HG03039 (cell line): ENCODE measurements at regions not wholly inside any gene's neighbourhood (a gene's known extent, or its start where the extent isn't known, plus 50 kb on each side); places are given as distances from the start of the nearest gene placed in this dataset.

Source experiments
- ATAC-seq: cut with Tn5 transposase; IDR thresholded peaks from one replicate; pipeline ENCODE4 v1.9.1; 2021; ENCODE audit warnings: mild to moderate bottlenecking, moderate library complexity; ENCODE audit not compliant: unreplicated experiment

DNA sequence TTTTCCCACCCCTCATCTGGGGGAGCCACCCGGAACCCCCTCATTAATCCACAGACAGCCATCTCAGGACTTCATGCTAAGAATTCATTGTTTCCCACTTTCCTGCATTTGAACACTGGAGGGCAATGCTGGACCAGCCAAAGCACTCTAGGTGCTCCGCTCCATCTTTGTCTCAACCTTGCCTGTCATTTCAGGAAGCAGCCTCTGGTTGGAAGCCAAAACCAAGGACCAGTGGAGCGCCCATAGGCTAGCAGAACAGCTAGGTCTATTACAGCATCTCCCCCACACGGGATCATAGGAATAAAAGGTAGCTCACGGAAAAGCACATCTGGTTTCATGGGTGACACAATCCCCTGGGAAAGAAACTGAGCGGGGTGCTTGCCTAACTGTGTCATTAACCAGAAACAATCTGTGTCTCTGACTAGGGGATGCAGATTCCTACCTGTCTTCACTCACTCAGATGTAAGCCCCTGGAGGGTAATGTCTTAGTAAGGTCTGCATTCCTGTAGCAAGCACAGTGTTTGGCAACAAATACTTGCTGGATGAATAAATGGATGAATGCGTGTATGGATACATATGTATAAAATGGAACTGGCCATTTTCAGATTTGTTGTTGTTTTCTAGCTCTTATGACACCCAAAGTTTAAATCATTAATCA is 197.0 kb downstream of the DAD1 start:
- ATAC-seq: no peak

DNA sequence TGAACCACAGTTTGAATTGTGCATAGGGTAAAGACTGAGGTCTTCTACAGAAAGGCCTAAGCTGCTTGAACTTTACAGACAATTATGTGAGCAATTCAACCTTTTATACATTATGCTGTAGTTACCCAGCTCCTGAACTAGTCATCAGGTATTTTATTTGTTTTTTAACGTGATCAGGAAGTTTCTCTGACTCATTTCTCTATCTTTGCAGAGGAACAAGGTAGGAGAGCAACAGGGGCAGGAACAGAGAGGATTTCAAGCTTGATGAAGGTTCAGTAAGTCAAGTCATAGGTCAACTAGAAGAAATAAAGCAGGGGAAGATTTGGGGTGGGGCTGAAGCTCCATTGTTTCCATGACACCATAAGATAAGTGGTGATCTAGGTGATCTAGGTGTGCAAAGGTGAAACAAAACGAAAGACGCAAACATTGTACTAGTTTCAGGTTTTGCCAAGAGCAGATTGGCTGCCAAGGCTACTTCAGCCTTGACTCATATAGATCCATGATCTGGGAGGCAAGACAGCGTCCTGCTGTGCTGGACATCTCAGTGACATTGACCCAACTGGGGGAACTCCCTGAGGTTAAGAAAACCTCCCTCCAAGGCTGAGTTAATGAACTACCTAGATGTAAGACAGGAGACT is 198.1 kb downstream of the DAD1 start:
- no peak for ATAC-seq

- ATAC-seq: no peak
Measured at GRCh38 chr14:22390195-22390594, 198.8 kb downstream of the DAD1 start.

DNA sequence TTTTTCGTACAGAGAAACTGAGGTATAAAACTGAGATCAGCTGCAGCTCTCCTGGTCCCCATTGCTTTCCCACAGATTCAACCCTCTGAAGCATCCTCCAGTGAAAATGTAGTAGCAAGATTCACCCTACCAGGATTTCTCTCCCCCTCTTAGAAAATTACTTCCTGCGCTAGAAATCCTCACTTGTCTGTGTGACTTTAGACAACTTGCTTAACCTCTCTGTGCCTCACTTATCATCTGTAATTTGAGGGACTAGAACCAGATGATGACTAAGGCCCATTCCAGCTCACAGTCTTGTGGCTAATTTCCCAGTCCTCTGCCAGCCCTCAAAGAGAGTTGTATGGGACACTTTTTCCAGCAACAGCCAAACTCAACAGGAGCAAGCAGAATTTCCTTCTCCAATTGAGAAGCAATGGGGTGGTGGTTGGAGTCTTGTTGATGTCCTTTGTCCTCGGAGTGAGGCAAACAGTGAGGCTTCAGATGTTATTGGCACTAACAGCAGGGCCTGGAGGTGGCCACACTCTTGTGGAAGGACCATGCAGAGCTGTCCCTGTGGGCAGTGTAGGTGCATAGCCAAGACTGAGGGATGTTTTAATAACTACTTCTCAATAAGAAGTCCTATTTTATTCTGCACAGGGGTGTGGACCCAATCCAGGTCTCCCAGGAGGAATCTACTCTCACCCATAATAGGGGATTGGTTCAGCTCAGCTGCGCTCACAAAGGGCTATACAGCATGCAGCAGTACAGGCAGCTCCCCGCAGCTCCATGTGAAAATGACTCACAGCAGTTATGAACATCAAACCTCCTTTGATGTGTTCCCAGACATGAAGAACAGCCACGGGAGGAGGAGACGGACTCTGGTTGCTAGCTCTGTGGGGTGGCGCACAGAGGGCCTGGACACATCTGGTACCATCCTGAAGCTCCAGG is 200.1 kb downstream of the DAD1 start:
- no peak for ATAC-seq

GRCh38 chr14:22387776-22388241 is 201.2 kb downstream of the DAD1 start:
- no peak for ATAC-seq

DNA sequence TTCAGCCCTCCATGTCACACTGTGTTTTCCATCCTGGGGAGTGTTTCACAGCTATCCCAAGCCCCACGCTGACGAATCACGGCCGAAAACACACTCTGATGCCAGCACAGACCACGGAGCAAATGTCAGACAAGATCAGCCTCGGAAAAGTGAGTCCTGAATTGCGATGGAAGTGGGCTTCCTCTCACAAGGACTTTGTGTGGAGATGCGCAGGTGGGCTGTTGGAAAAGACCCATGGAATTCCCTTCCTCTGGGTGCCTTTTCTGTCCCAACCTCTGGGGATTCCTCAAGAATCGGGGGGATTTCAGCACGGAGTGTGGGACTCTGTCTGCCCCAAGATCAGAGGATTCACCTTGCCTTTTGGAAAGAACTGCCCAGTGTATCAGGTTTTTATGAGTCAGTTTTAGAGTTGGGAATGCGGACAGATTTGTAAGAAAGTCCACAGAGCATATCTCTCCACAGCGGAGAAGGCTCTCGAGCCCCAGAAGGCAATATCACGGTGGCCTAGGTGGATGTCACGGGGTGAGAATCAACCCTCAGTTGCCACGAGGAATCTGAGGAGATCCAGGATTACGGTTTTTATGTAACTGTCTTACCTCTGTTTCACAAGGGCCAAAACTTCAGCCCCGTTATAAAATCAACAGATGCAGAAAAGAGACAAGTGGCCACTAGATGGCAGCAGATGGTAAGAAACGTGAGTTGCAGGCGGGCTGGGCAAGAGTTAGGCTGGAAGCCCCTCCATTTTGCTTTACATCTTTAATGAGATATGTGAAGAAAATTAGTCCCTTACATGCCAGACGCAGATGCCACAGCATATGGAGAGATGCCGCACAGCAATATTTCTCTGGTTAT is 201.9 kb downstream of the DAD1 start:
- ATAC-seq: no peak

- ATAC-seq: no peak
Measured at GRCh38 chr14:22384974-22385526, 204.0 kb downstream of the DAD1 start.

GRCh38 chr14:22384167-22384549 is 204.9 kb downstream of the DAD1 start:
- ATAC-seq: no peak

- peak; percentile 37 for ATAC-seq
Measured at GRCh38 chr14:22383515-22384166, 205.4 kb downstream of the DAD1 start.

- ATAC-seq: no peak
Measured at GRCh38 chr14:22382955-22383354, 206.1 kb downstream of the DAD1 start.

DNA sequence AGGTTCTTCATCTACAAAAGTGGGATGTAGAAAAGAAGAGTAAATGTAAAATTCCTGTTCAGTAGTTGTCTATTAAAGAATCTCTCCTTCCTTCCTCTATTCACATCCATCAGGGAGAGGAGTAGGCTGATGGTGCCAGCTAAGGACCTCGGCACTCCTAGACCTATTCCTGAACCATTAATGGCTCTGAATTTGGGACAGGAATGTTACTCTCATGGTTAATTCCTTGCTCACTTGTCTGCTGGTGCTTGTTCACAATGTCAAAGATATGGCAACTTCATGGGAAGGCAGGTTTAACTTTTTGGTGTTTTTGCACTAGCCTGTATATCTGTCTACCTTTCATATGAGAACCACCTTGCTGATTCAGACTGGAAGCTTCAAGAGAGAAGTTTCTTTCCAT is 206.6 kb downstream of the DAD1 start:
- no peak for ATAC-seq

DNA sequence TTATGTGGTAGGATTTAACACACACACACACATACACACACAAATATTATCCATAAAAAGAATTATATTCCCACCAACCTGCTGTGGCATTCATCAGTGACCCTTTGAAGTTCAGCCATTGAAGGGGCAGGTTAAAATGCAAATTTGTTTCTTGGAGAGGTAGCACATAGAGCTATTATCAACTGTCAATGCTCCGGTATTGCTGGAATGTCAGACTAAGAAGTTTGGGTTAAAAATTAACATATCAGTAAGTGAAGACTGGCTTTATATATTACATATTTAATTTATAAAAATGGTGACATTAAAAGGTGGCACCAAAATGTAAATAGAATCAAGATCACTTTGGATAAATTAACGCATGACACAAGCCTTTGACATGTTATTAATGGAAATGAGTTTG is 207.3 kb downstream of the DAD1 start:
- no peak for ATAC-seq

DNA sequence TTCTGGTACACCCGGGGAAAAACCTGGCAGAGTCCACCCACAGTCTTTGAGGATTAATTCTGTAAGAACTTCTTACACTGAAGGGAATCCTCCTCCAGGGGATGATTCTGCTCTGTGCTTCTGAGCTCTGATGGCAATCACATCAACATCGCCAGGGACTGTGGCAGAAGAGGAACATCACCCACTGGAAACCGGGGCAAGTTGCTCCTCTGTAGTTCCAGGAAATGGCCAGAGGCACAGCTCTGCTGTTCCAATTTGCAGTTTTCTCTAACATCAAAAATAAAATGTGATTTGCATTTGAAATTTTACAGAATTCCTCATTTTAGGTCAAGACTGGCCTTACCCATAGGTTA is 207.6 kb downstream of the DAD1 start:
- ATAC-seq: no peak

GRCh38 chr14:22380571-22381407 is 208.2 kb downstream of the DAD1 start:
- ATAC-seq: no peak

DNA sequence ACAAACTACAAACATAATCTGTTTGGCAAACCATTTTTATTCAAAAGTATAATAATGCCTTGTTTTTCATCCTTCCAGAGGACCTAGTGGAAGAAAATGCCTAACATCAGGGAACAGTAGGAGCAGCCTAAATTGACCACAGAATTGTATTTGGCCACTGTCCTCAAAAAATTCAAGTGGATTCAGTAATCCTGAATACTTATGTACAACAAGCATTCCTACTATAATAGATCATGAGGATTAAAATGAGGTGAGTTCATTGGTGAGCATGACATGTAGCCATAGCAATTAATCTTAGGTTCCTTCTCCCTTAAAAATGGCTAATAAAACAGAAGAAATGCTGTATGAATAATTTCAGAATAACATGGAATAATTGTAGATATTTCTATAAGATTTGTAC is 209.3 kb downstream of the DAD1 start:
- ATAC-seq: no peak

DNA sequence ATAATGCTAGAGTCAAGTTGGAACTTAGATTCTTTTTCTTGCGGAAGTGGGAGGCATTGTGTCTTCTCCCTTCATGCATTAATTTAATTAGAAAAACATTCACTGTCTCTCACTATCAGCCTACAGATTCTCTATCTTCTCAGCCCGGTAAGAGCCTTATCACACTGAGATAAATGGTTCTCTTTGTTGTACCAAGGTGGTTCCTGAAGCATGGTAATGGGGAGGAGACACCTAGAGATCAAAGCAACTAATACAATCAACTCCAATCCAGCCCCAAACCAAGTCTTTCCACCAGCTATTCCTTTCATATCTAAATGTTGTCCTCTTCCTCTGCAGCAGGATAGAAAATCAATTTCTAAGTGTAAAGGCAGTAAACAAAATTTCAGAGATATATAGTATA is 210.8 kb downstream of the DAD1 start:
- ATAC-seq: no peak

DNA sequence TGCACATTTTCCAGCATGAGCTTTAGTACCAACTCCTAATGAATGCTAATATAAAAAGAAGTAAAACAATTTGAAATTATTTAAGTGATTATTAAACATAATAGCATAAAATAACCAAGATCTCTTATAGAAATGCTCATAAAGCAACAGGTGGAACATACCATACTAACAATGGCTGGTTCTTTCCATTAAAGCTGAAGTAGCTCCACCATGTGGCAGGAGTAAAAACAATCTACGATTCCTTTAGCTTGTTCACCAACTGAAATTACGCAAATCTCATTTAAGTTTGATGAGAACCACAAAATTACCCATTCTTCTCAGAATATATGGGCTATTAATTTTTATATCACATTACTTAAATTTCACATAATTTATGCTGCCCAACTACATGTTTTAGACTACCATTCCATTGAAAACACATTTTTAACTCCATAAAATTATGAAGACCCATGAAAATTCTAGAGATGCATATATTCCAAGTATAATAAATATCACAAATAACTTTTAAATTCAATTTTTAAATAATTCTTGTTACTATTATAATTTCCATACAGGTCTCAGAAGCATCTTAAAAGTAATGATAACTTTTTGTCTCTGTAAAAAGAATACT is 213.6 kb downstream of the DAD1 start:
- ATAC-seq: no peak

GRCh38 chr14:22370084-22370847 is 218.8 kb downstream of the DAD1 start:
- no peak for ATAC-seq
